WTC11 (cell line): ENCODE measurements at regions not wholly inside any gene's neighbourhood (a gene's known extent, or its start where the extent isn't known, plus 50 kb on each side); places are given as distances from the start of the nearest gene placed in this dataset.

Source experiments
- ATAC-seq: fragments of 200-7000 bp; cut with Tn5 transposase; 2 replicates; pipeline ENCODE4 v1.10.0; 2021; ENCODE audit warnings: mild to moderate bottlenecking, moderate library complexity
- CTCF ChIA-PET: fragments of 300-600 bp; sonication (Branson Sonifier 250); formaldehyde crosslinking; loops from one replicate; lab custom pipeline; 2021; ENCODE audit warnings: antibody characterized with exemption; lab: Charles Lee
- POLR2A ChIA-PET: fragments of 350-600 bp; sonication (Branson Sonifier 250); formaldehyde crosslinking; loops from one replicate; lab custom pipeline; 2021; ENCODE audit warnings: antibody characterized with exemption; lab: Charles Lee
- DNase-seq: peaks from one replicate; pipeline ENCODE4 v3.0.0; 2021; ENCODE audit warnings: low spot score
- H3K27ac Mint-ChIP-seq: 2 replicates; pipeline ENCODE4 v1.8.0; 2021; ENCODE audit warnings: mixed read lengths
- H3K27me3 Mint-ChIP-seq: 2 replicates; pipeline ENCODE4 v1.8.0; 2021; ENCODE audit warnings: low read depth, mild to moderate bottlenecking, moderate library complexity, mixed read lengths
- H3K36me3 Mint-ChIP-seq: 2 replicates; pipeline ENCODE4 v1.8.0; 2021; ENCODE audit warnings: mixed read lengths
- H3K4me1 Mint-ChIP-seq: 2 replicates; pipeline ENCODE4 v1.8.0; 2022; ENCODE audit warnings: mixed read lengths
- H3K4me3 Mint-ChIP-seq: 2 replicates; pipeline ENCODE4 v1.8.0; 2021; ENCODE audit warnings: mild to moderate bottlenecking, moderate library complexity, mixed read lengths
- H3K9me3 Mint-ChIP-seq: 2 replicates; pipeline ENCODE4 v1.8.0; 2021; ENCODE audit warnings: mixed read lengths
- CREM ChIP-seq: sonication (generic); formaldehyde crosslinking; IDR thresholded peaks from 2 replicates; pipeline ENCODE4 v1.8.1; 2022; ENCODE audit warnings: mild to moderate bottlenecking, missing genetic modification reagents, moderate library complexity
- ESRRA ChIP-seq: sonication (generic); formaldehyde crosslinking; IDR thresholded peaks from 2 replicates; pipeline ENCODE4 v1.8.1; 2022; ENCODE audit warnings: mild to moderate bottlenecking, missing genetic modification reagents, borderline replicate concordance
- GABPB1 ChIP-seq: sonication (generic); formaldehyde crosslinking; IDR thresholded peaks from 2 replicates; pipeline ENCODE4 v1.8.1; 2023; ENCODE audit warnings: mild to moderate bottlenecking, missing genetic modification reagents
- NFATC4 ChIP-seq: fragments of 250-450 bp; sonication (Bioruptor Pico); IDR thresholded peaks from 2 replicates; pipeline ENCODE4 v1.9.0; 2021; ENCODE audit warnings: mild to moderate bottlenecking
- SP1 ChIP-seq: sonication (generic); formaldehyde crosslinking; conservative IDR thresholded peaks from 2 replicates; pipeline ENCODE4 v1.8.1; 2022; ENCODE audit warnings: missing genetic modification reagents
- TF ChIP-seq, protein P1 (sequence below): sonication (generic); formaldehyde crosslinking; IDR thresholded peaks from 2 replicates; pipeline ENCODE4 v1.8.1; 2023; ENCODE audit warnings: mild to moderate bottlenecking, missing genetic modification reagents, borderline replicate concordance
- TF ChIP-seq, protein P2 (sequence below): fragments of 250-450 bp; sonication (Bioruptor Pico); IDR thresholded peaks from 2 replicates; pipeline ENCODE4 v1.9.0; 2021; ENCODE audit warnings: mild to moderate bottlenecking
- TF ChIP-seq, protein P3 (sequence below): fragments of 250-450 bp; sonication (Bioruptor Pico); IDR thresholded peaks from 2 replicates; pipeline ENCODE4 v1.9.0; 2021; ENCODE audit warnings: mild to moderate bottlenecking
- TF ChIP-seq, protein P4 (sequence below): sonication (generic); formaldehyde crosslinking; IDR thresholded peaks from 2 replicates; pipeline ENCODE4 v1.8.1; 2022; ENCODE audit warnings: missing genetic modification reagents, borderline replicate concordance
- TF ChIP-seq, protein P5 (sequence below): sonication (generic); formaldehyde crosslinking; IDR thresholded peaks from 2 replicates; pipeline ENCODE4 v1.8.0; 2022; ENCODE audit warnings: mild to moderate bottlenecking, missing genetic modification reagents
- TF ChIP-seq, protein P6 (sequence below): sonication (generic); formaldehyde crosslinking; IDR thresholded peaks from 2 replicates; pipeline ENCODE4 v1.8.1; 2023; ENCODE audit warnings: mild to moderate bottlenecking, missing genetic modification reagents, moderate library complexity
- TF ChIP-seq, protein P7 (sequence below): fragments of 250-450 bp; sonication (Bioruptor Pico); conservative IDR thresholded peaks from 2 replicates; pipeline ENCODE4 v1.9.0; 2021; ENCODE audit warnings: mild to moderate bottlenecking
- TF ChIP-seq, protein P8 (sequence below): fragments of 250-450 bp; sonication (Bioruptor Pico); IDR thresholded peaks from 2 replicates; pipeline ENCODE4 v1.9.0; 2021; ENCODE audit warnings: moderate library complexity, mild to moderate bottlenecking, inconsistent platforms, borderline replicate concordance
- TF ChIP-seq, protein P9 (sequence below): sonication (generic); formaldehyde crosslinking; IDR thresholded peaks from 2 replicates; pipeline ENCODE4 v1.8.1; 2022; ENCODE audit warnings: low read depth, mild to moderate bottlenecking, moderate library complexity, missing genetic modification reagents, borderline replicate concordance
- TF ChIP-seq, protein P10 (sequence below): sonication (generic); formaldehyde crosslinking; IDR thresholded peaks from 2 replicates; pipeline ENCODE4 v1.8.1; 2022; ENCODE audit warnings: mild to moderate bottlenecking, moderate library complexity, missing genetic modification reagents

DNA sequence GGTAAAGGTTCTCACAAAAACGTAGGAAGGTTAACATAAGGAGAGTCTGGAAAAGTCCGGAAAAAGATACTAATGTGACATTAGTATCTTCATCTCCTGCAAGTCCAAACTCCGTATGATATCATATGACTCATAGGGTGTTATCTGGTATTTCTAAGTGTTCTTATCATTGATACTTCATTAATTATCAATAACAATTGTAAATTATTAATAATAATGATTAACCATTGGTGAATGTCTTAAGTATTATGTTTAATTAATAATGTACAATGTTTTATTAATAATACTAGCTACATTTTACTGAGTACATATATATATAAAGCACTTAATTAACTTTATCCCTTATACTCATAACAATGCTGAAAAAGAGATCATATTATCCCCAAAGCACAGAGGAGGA, 402.4 kb downstream of the SEMA3D start (continued):
- TF ChIP-seq, protein P1, sequence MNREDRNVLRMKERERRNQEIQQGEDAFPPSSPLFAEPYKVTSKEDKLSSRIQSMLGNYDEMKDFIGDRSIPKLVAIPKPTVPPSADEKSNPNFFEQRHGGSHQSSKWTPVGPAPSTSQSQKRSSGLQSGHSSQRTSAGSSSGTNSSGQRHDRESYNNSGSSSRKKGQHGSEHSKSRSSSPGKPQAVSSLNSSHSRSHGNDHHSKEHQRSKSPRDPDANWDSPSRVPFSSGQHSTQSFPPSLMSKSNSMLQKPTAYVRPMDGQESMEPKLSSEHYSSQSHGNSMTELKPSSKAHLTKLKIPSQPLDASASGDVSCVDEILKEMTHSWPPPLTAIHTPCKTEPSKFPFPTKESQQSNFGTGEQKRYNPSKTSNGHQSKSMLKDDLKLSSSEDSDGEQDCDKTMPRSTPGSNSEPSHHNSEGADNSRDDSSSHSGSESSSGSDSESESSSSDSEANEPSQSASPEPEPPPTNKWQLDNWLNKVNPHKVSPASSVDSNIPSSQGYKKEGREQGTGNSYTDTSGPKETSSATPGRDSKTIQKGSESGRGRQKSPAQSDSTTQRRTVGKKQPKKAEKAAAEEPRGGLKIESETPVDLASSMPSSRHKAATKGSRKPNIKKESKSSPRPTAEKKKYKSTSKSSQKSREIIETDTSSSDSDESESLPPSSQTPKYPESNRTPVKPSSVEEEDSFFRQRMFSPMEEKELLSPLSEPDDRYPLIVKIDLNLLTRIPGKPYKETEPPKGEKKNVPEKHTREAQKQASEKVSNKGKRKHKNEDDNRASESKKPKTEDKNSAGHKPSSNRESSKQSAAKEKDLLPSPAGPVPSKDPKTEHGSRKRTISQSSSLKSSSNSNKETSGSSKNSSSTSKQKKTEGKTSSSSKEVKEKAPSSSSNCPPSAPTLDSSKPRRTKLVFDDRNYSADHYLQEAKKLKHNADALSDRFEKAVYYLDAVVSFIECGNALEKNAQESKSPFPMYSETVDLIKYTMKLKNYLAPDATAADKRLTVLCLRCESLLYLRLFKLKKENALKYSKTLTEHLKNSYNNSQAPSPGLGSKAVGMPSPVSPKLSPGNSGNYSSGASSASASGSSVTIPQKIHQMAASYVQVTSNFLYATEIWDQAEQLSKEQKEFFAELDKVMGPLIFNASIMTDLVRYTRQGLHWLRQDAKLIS (CRISPR knock-in tag), result no peak
- TF ChIP-seq, protein P2, sequence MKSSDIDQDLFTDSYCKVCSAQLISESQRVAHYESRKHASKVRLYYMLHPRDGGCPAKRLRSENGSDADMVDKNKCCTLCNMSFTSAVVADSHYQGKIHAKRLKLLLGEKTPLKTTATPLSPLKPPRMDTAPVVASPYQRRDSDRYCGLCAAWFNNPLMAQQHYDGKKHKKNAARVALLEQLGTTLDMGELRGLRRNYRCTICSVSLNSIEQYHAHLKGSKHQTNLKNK (CRISPR knock-in tag), result no peak
- TF ChIP-seq CREM (CRISPR knock-in tag) (no peak), SP1 (CRISPR knock-in tag) (no peak)
- TF ChIP-seq, protein P3, sequence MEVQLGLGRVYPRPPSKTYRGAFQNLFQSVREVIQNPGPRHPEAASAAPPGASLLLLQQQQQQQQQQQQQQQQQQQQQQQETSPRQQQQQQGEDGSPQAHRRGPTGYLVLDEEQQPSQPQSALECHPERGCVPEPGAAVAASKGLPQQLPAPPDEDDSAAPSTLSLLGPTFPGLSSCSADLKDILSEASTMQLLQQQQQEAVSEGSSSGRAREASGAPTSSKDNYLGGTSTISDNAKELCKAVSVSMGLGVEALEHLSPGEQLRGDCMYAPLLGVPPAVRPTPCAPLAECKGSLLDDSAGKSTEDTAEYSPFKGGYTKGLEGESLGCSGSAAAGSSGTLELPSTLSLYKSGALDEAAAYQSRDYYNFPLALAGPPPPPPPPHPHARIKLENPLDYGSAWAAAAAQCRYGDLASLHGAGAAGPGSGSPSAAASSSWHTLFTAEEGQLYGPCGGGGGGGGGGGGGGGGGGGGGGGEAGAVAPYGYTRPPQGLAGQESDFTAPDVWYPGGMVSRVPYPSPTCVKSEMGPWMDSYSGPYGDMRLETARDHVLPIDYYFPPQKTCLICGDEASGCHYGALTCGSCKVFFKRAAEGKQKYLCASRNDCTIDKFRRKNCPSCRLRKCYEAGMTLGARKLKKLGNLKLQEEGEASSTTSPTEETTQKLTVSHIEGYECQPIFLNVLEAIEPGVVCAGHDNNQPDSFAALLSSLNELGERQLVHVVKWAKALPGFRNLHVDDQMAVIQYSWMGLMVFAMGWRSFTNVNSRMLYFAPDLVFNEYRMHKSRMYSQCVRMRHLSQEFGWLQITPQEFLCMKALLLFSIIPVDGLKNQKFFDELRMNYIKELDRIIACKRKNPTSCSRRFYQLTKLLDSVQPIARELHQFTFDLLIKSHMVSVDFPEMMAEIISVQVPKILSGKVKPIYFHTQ (CRISPR knock-in tag), result no peak
- TF ChIP-seq, protein P4, sequence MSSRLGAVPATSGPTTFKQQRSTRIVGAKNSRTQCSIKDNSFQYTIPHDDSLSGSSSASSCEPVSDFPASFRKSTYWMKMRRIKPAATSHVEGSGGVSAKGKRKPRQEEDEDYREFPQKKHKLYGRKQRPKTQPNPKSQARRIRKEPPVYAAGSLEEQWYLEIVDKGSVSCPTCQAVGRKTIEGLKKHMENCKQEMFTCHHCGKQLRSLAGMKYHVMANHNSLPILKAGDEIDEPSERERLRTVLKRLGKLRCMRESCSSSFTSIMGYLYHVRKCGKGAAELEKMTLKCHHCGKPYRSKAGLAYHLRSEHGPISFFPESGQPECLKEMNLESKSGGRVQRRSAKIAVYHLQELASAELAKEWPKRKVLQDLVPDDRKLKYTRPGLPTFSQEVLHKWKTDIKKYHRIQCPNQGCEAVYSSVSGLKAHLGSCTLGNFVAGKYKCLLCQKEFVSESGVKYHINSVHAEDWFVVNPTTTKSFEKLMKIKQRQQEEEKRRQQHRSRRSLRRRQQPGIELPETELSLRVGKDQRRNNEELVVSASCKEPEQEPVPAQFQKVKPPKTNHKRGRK (CRISPR knock-in tag), result no peak
- TF ChIP-seq, all 79 proteins: peak for 0

DNA sequence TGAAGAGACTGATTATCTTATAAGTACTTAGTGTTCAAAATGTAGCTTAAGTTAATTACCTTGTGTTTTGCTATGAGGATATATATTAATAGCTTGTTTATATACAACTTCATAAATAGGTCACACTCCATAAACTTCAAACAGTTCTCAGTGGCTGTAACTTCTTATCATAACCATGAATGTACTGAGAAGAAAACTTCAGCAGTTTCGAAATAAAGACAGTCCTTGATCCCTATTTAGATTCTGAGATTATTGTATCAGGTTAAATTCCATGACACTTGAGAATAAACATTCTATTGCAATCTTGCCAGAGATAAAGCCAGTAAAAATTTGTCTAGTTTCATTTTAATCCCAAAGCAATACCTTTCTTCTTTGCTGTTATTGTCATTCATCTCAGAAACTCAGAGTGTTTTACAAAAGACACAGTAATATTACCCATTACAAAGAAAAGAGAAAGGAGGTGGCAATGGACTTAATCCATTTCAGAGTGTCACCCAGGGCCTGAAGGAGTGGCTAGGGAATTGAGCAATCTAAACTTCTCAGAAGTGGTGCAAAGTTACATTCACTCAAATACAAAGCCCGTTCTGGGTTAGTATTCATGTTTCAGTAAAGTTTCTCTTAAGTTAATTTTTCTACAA, 403.6 kb downstream of the SEMA3D start:
- POLR2A ChIA-PET, result no interaction called here
- DNase-seq (no peak), ATAC-seq (no peak; the same call in 1 of the 2 replicates)
- peaks cover 8% of the 10 kb centered on the region for H3K4me1 Mint-ChIP-seq
- no peaks in the 10 kb centered on the region; the same call in 1 of the 2 replicates for H3K36me3 Mint-ChIP-seq
- no peak overlapping the region for H3K4me3 Mint-ChIP-seq
- H3K9me3 Mint-ChIP-seq, result peaks cover 3% of the 10 kb centered on the region; the same call in 1 of the 2 replicates
- CTCF ChIA-PET, result no interaction called here
- no peaks in the 10 kb centered on the region for H3K27me3 Mint-ChIP-seq
- no peak overlapping the region for H3K27ac Mint-ChIP-seq
- TF ChIP-seq, protein P5, sequence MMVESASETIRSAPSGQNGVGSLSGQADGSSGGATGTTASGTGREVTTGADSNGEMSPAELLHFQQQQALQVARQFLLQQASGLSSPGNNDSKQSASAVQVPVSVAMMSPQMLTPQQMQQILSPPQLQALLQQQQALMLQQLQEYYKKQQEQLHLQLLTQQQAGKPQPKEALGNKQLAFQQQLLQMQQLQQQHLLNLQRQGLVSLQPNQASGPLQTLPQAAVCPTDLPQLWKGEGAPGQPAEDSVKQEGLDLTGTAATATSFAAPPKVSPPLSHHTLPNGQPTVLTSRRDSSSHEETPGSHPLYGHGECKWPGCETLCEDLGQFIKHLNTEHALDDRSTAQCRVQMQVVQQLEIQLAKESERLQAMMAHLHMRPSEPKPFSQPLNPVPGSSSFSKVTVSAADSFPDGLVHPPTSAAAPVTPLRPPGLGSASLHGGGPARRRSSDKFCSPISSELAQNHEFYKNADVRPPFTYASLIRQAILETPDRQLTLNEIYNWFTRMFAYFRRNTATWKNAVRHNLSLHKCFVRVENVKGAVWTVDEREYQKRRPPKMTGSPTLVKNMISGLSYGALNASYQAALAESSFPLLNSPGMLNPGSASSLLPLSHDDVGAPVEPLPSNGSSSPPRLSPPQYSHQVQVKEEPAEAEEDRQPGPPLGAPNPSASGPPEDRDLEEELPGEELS (CRISPR knock-in tag), result no peak
- TF ChIP-seq, protein P6, sequence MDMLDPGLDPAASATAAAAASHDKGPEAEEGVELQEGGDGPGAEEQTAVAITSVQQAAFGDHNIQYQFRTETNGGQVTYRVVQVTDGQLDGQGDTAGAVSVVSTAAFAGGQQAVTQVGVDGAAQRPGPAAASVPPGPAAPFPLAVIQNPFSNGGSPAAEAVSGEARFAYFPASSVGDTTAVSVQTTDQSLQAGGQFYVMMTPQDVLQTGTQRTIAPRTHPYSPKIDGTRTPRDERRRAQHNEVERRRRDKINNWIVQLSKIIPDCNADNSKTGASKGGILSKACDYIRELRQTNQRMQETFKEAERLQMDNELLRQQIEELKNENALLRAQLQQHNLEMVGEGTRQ (CRISPR knock-in tag), result no peak
- TF ChIP-seq, protein P7, sequence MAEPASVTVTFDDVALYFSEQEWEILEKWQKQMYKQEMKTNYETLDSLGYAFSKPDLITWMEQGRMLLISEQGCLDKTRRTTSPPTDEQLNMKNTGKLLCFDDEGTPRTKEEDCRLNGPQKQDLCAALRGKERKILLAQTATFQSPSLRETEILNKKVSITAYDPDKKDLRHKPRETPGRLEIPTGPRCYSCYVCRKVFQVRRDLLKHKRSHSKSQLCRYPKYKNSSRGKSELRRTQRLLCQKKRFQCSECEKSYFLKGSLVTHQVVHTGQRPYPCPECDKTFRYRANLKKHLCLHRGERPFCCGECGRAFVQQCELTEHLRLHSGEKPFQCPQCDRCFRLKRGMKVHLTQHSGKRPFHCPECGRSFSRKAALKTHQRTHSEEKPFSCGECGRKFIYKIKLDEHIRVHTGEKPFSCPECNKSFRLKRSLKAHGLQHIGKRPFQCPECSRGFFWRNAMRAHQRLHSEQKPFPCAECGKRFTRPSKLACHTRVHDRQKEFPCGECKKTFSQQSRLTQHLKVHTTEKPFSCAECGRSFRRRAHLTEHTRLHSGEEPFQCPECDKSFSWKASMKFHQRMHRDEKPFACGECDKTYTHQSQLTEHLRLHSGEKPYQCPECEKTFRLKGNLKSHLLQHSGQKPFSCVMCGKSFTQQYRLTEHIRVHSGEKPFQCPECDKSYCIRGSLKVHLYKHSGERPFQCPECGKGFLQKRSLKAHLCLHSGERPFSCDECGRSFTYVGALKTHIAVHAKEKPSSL (CRISPR knock-in tag), result no peak
- no peak for TF ChIP-seq ESRRA
- TF ChIP-seq, protein P8, sequence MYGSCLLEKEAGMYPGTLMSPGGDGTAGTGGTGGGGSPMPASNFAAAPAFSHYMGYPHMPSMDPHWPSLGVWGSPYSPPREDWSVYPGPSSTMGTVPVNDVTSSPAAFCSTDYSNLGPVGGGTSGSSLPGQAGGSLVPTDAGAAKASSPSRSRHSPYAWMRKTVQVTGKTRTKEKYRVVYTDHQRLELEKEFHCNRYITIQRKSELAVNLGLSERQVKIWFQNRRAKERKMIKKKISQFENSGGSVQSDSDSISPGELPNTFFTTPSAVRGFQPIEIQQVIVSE (CRISPR knock-in tag), result no peak
- no peak for TF ChIP-seq GABPB1 (CRISPR knock-in tag)
- no peak for TF ChIP-seq SP1 (CRISPR knock-in tag)
- no peak for TF ChIP-seq NFATC4 (CRISPR knock-in tag)
- TF ChIP-seq, protein P9, sequence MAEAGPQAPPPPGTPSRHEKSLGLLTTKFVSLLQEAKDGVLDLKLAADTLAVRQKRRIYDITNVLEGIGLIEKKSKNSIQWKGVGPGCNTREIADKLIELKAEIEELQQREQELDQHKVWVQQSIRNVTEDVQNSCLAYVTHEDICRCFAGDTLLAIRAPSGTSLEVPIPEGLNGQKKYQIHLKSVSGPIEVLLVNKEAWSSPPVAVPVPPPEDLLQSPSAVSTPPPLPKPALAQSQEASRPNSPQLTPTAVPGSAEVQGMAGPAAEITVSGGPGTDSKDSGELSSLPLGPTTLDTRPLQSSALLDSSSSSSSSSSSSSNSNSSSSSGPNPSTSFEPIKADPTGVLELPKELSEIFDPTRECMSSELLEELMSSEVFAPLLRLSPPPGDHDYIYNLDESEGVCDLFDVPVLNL (CRISPR knock-in tag), result no peak
- TF ChIP-seq, protein P10, sequence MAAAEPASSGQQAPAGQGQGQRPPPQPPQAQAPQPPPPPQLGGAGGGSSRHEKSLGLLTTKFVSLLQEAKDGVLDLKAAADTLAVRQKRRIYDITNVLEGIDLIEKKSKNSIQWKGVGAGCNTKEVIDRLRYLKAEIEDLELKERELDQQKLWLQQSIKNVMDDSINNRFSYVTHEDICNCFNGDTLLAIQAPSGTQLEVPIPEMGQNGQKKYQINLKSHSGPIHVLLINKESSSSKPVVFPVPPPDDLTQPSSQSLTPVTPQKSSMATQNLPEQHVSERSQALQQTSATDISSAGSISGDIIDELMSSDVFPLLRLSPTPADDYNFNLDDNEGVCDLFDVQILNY, result no peak
